HG03571 (cell line): ENCODE measurements at regions not wholly inside any gene's neighbourhood (a gene's known extent, or its start where the extent isn't known, plus 50 kb on each side); places are given as distances from the start of the nearest gene placed in this dataset.
"Not testable (repeated sequence)": the region's sequence is repeated elsewhere in the genome, so short reads cannot be mapped to it uniquely, and the experiment has no call there.

Experiments
- ATAC-seq: cut with Tn5 transposase; IDR thresholded peaks from one replicate; pipeline ENCODE4 v1.9.1; 2021; ENCODE audit not compliant: unreplicated experiment

- no peak for ATAC-seq
Observed at GRCh38 chr21:14829685-14830084, 235.1 kb downstream of the NRIP1 start.

DNA sequence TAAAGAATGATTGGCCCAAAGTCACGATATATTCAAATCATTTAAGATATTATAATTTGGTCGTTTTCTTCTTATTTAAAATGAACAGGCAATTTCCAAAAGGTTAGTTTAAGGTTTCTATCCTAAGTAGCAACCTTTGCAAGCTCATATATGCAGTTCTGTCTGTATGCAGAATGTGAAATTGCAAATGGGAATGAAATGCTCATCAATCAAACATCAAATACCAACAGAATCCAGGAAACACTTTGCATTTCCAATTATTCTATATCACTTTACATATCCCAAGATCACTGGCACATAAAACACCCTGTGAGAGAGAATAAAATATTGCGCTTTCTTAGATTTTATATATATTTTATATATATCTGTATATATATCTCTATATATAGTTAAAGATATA lies 237.3 kb downstream of the NRIP1 start:
- no peak for ATAC-seq

DNA sequence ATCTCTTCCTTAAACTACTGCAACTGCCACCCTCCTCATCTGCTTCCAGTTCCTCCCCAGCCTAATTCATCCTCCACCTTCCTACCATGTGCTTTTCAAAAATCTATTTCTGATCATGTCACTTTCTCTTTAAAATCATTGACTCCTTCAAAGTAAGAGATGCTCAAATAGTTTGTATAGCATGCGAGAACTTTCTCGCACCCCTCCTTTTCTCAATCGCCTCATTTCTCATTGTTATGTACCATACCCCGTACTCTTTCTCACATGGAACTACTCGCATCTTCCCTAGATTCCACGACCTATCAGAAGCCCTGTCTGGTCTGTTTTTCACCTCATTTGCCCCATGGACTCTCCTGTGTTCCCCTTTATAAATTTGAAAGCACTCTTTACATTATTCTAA lies 238.2 kb downstream of the NRIP1 start:
- ATAC-seq: no peak

- peak; percentile 79 for ATAC-seq
Observed at GRCh38 chr21:14825514-14825974, 239.3 kb downstream of the NRIP1 start.

DNA sequence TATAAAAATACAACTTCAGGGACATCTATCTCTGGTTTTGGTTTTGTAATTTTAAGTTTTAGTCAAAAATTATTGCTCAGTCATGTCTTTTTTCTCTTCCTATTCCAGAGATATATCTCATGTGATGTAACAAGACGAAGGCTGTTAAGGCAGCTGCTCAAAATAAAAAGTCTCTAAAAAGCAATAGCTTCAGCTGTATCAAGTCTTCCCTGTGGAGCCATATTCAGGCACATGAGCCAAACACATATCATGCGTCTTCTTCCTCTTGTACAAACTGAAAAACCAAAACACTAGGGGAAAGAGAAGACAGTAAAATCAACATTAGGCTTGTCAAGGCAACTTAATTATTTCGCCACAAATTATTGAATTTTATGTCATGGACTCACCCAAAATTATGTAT lies 240.7 kb downstream of the NRIP1 start:
- ATAC-seq: no peak

- ATAC-seq: no peak
Observed at GRCh38 chr21:14817311-14817710, 247.5 kb downstream of the NRIP1 start.

DNA sequence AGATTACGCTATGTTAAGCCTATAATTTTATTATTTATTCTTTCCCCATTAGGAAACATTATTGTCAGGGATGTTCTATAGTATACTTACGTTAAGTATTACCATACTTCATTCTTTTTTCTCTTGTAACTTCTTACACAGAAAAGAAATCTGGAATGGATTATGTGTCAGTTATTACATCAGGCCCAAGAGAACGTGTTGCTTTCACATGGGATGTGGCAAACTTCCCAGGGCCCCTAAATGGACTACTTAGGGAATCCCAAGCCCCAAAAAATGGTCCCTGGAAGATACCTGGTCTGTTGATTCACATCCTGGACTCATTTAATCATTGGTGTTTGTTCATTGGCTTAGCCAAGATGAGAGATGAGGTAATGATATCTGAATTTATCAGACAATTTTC lies 249.8 kb downstream of the NRIP1 start:
- ATAC-seq: no peak

- ATAC-seq: no peak
Observed at GRCh38 chr21:14814282-14814681, 250.5 kb downstream of the NRIP1 start.

GRCh38 chr21:14804170-14804569 lies 258.1 kb upstream of the SAMSN1 start:
- not testable (repeated sequence) for ATAC-seq

DNA sequence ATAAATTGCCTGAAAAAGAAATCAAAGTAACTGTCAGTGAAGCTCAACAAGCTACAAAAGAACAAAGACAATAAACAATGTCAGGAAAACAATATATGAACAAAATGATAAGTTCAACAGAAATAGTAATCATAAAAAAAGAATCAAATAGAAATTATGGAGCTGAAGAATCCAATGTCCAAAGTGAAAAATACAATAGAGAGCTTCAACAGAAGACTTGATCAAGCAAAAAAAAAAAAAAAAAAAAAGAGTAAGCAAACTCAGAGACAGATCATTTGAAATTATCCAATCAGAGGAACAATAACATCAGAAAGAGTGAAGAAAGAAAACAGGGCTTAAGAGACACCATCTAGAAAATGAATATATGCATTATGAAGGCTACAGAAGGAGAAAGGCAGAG lies 251.4 kb upstream of the SAMSN1 start:
- no peak for ATAC-seq

- no peak for ATAC-seq
Observed at GRCh38 chr21:14787312-14787711, 241.2 kb upstream of the SAMSN1 start.

DNA sequence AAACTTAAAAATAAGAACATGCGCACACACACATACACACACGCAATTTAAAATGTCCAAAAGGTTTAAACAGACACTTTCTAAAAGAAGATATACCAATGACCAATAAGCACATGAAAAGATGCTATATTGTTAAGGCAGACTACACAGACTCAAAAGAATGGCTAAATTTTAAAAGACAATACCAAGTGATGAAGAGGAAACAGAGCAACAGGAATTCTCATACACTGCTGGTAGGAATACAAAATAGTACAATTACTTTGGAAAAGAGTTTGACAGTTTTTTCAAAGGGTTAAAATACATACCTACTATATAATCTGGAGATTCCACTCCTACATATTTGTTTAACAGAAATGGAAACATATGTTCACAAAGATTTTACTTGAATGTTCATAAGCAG lies 239.6 kb upstream of the SAMSN1 start:
- no peak for ATAC-seq

DNA sequence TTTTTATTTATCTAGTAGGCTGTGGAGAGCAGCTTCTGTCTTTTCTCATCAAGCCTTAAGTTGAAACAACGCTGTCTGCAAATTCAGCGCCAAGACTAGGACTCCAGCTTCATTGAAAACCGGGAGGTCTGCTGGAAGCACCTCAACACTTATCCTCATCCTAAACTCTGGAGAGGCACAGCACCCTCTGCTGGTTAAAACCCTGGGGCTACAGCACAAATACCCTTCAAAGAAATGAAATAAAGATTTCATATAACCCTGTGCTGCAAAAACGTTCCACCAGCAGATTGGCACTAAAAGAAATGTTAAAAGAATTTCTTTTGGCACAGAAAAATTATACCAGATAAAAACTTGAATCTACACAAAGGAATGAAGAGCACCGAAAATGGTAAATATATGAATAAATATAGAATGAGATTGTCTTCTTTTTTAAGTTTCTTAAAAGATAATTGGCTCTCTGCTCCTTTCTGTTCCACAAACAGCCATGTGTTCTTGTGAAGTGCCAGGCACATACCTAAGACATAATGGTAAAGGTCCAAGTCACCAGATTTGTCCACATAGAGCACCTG lies 227.7 kb upstream of the SAMSN1 start:
- ATAC-seq: no peak

DNA sequence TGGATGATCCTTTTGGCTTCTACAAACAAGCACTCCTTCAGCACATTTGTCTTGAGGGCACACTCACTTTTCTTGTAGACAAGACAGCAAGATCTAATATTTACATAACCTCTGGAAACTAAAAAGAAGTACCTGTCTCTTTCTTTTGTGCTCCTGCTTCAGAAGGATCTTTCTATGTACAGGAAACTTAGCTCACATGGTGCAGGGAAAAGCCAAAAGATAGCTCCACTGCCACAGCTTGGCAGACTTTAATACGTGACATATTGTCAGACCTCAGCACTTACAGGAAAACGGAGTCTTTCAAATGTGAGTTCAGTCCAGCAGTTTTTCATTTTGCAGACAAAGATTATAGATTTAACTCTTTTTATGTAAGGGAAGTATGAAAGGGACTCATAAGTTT lies 225.5 kb upstream of the SAMSN1 start:
- no peak for ATAC-seq

DNA sequence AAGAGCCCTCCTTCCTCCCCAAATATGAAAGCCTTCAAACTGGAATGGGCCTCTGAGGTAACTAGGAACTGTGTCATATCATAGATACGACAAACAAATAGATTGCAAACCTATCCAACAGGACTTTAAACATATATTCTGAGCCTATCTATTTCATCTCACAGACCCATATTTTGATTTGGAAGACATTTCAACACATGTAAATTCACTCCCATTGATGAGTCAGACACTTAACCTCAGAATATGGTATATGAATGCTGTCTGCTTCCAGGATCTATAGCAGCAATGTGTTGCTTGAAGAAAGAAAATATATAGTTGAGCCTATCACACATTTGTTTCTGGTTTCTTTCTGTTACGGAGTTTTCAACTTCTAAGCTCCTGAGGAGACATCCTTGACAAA lies 221.9 kb upstream of the SAMSN1 start:
- no peak for ATAC-seq

- ATAC-seq: no peak
Observed at GRCh38 chr21:14767192-14767852, 221.2 kb upstream of the SAMSN1 start.

GRCh38 chr21:14766241-14766640 lies 220.1 kb upstream of the SAMSN1 start:
- no peak for ATAC-seq

- ATAC-seq: peak; percentile 18
Observed at GRCh38 chr21:14763695-14764064, 217.6 kb upstream of the SAMSN1 start.

GRCh38 chr21:14762734-14763694 lies 216.9 kb upstream of the SAMSN1 start:
- ATAC-seq: peak; percentile 96

DNA sequence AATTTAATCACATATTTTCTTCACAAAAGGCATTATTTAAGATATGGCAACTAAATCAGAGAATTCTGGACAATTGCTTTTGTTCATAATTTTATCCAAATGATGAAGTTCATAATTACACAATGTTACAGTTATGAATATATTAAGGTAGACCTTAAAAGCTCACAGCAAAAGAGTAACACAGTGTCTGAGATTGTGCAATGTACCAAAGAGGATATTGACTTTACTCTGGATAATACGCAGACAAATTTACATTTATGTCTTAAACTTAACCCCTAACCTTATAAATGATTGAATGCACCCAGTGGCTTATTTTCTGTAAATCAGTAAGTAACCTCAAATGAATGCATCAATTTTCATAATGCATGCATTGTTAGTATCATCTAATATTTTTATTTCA lies 216.2 kb upstream of the SAMSN1 start:
- no peak for ATAC-seq

DNA sequence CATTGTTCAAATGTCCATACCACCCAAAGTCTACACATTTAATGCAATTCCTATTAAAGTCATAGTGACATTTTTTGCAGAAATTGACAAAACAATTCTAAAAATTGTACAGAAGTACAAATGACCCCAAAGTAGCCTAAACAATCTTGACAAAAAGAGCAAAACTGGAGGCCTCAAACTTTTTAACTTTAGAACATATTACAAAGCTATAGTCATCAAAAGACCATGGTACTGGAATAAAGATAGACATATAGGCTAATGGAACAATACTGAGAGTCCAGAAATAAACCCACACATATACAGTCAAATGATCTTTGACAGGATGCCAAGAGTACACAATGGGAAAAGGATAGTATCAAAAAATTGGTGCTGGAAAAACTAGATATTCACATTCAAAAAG lies 213.2 kb upstream of the SAMSN1 start:
- no peak for ATAC-seq

DNA sequence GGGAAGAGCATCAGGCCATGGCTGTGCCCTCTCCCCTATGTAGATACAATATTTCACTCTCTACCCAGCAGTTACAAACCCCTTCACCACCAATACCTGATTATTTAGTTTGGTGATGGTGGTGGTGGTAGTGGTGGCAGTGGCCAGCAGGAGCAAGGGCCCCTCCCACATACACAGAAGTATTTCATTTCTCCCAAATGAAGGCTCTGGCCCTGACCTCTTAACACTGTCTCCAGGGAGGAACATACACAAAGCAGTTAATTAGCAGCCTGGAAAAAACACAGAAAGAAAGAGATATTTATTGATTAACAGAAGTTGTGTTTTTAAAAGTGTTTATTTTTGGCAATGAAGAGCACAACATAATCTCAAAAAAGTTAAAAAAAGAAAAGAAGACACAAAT lies 212.7 kb upstream of the SAMSN1 start:
- no peak for ATAC-seq
